SK-N-SH (cell line): ENCODE measurements at regions not wholly inside any gene's neighbourhood (a gene's known extent, or its start where the extent isn't known, plus 50 kb on each side); places are given as distances from the start of the nearest gene placed in this dataset.
"Not testable (repeated sequence)": the region's sequence is repeated elsewhere in the genome, so short reads cannot be mapped to it uniquely, and the experiment has no call there.

Experiments
- CTCF ChIA-PET: fragments of 300-600, 350-600 bp; formaldehyde crosslinking; extraction: SDS; loops from one replicate; lab custom pipeline; 2021; lab: Yijun Ruan, JAX
- POLR2A ChIA-PET: fragments of 350-600 bp; sonication (Branson Sonifier 250); formaldehyde crosslinking; extraction: SDS; loops from one replicate; lab custom pipeline; 2020; ENCODE audit warnings: antibody characterized with exemption, inconsistent platforms; lab: Yijun Ruan, JAX
- DNase-seq: peaks from one replicate; pipeline ENCODE4 v3.0.0; 2012
- H2AFZ ChIP-seq: fragments of 200-600 bp; sonication (generic); 2 replicates; pipeline ENCODE4 v1.8.1; 2016; ENCODE audit warnings: antibody characterized with exemption, mild to moderate bottlenecking, low read depth
- H3F3A ChIP-seq: fragments of 200-600 bp; sonication (generic); replicated peaks from 2 replicates; pipeline ENCODE3; 2016; ENCODE audit warnings: antibody characterized with exemption, mild to moderate bottlenecking; ENCODE audit not compliant: insufficient read depth
- H3K27ac ChIP-seq, 2 experiments: fragments of 200-500 bp in 1 of 2; fragments of 200-600 bp in 1 of 2; sonication (Bioruptor generic) in 1 of 2; sonication (generic), shearing (Covaris generic) in 1 of 2; 2 replicates each; pipeline versions ENCODE4 v1.5.1 to v1.6.1; 2014 to 2016; ENCODE audit warnings: low read depth in 2 of 2, inconsistent platforms in 1 of 2, low read length in 1 of 2, mild to moderate bottlenecking in 1 of 2, mixed read lengths in 1 of 2
- H3K27me3 ChIP-seq: fragments of 200-600 bp; sonication (generic), shearing (Covaris generic); 2 replicates; pipeline ENCODE4 v1.6.1; 2016; ENCODE audit warnings: mixed run types; ENCODE audit not compliant: insufficient read depth
- H3K36me3 ChIP-seq, 2 experiments: fragments of 200-500 bp in 1 of 2; fragments of 200-600 bp in 1 of 2; sonication (Bioruptor generic) in 1 of 2; sonication (generic) in 1 of 2; replicated peaks in 1 of 2; 2 replicates each; pipeline versions ENCODE3 to v1.5.1; 2014 to 2016; ENCODE audit warnings: low read length in 1 of 2, mild to moderate bottlenecking in 1 of 2; ENCODE audit not compliant: insufficient read depth in 2 of 2, control insufficient read depth in 1 of 2
- H3K4me1 ChIP-seq, 2 experiments: fragments of 200-500 bp in 1 of 2; fragments of 200-600 bp in 1 of 2; sonication (Bioruptor generic) in 1 of 2; sonication (generic), shearing (Covaris generic) in 1 of 2; 2 replicates each; pipeline versions ENCODE4 v1.5.1 to v1.6.1; 2014 to 2016; ENCODE audit warnings: low read depth in 1 of 2, low read length in 1 of 2, mixed run types in 1 of 2; ENCODE audit not compliant: insufficient read depth in 2 of 2, control insufficient read depth in 1 of 2
- H3K4me2 ChIP-seq: fragments of 200-600 bp; sonication (generic), shearing (Covaris generic); 2 replicates; pipeline ENCODE4 v1.6.1; 2017; ENCODE audit warnings: mixed run types
- H3K4me3 ChIP-seq, 2 experiments: fragments of 200-500 bp in 1 of 2; fragments of 200-600 bp in 1 of 2; sonication (Bioruptor generic) in 1 of 2; sonication (generic), shearing (Covaris generic) in 1 of 2; 2 replicates each; pipeline versions ENCODE4 v1.5.1 to v1.8.1; 2014 to 2016; ENCODE audit warnings: low read depth in 2 of 2, inconsistent platforms in 1 of 2, low read length in 1 of 2, mild to moderate bottlenecking in 1 of 2, mixed read lengths in 1 of 2, moderate library complexity in 1 of 2
- H3K79me2 ChIP-seq: fragments of 200-600 bp; sonication (generic); 2 replicates; pipeline ENCODE4 v1.8.1; 2017; ENCODE audit warnings: mild to moderate bottlenecking; ENCODE audit not compliant: insufficient read depth
- H3K9ac ChIP-seq: fragments of 200-600 bp; sonication (generic); 2 replicates; pipeline ENCODE4 v1.6.1; 2017; ENCODE audit warnings: mixed run types
- H3K9me2 ChIP-seq: fragments of 200-600 bp; sonication (generic); 2 replicates; pipeline ENCODE4 v1.6.1; 2017; ENCODE audit warnings: mixed run types
- H3K9me3 ChIP-seq: fragments of 200-600 bp; sonication (generic); 2 replicates; pipeline ENCODE4 v1.6.1; 2017; ENCODE audit warnings: mixed run types, mild to moderate bottlenecking, moderate library complexity
- H4K20me1 ChIP-seq: fragments of 200-600 bp; sonication (generic); 2 replicates; pipeline ENCODE4 v1.6.1; 2017; ENCODE audit warnings: mild to moderate bottlenecking, mixed run types; ENCODE audit not compliant: insufficient read depth
- CHD2 ChIP-seq: fragments of 150-350 bp; IDR thresholded peaks from 2 replicates; pipeline ENCODE4 v1.6.1; 2018; ENCODE audit warnings: low read length; ENCODE audit not compliant: partially characterized antibody
- EP300 ChIP-seq, 2 experiments: IDR thresholded peaks; 2 replicates each; pipeline versions ENCODE4 v1.4.0 to v1.6.1; 2012; ENCODE audit warnings: borderline replicate concordance in 1 of 2, low read depth in 1 of 2, low read length in 1 of 2
- FOXM1 ChIP-seq: IDR thresholded peaks from 2 replicates; pipeline ENCODE4 v1.4.0; 2012; ENCODE audit warnings: low read depth, mild to moderate bottlenecking
- GABPA ChIP-seq: IDR thresholded peaks from 2 replicates; pipeline ENCODE4 v1.4.0; 2012; ENCODE audit warnings: low read depth, mild to moderate bottlenecking
- JUND ChIP-seq: IDR thresholded peaks from 2 replicates; pipeline ENCODE4 v1.4.0; 2012
- POLR2AphosphoS5 ChIP-seq: IDR thresholded peaks from 2 replicates; pipeline ENCODE4 v1.6.1; 2012; ENCODE audit warnings: low read depth, low read length
- YY1 ChIP-seq: IDR thresholded peaks from 2 replicates; pipeline ENCODE4 v1.4.0; 2012; ENCODE audit warnings: low read depth, mild to moderate bottlenecking
- WGBS: methylation state at CpG from one replicate; pipeline ENCODE4 v1.1.6; 2017; ENCODE audit warnings: low lambda C conversion rate; 5-methylcytosine and 5-hydroxymethylcytosine counted together

- Histone ChIP-seq H3K4me1 (peaks cover 0 to 33% of the 10 kb centered on the region in 2 experiments; a peak in 2 of 4 replicates), H3K4me2 (no peak overlapping the region), H3K4me3 (no peak overlapping the region), H3K9me3 (no peaks in the 10 kb centered on the region), H3K9ac (no peak overlapping the region), H3K27ac (no peak overlapping the region; a peak in 1 of 4 replicates), H3K36me3 (no peaks in the 10 kb centered on the region), H4K20me1 (no peaks in the 10 kb centered on the region), H2AFZ (no peak overlapping the region), H3K27me3 (no peaks in the 10 kb centered on the region), H3K9me2 (no peaks in the 10 kb centered on the region), H3F3A (no peaks in the 10 kb centered on the region), H3K79me2 (no peaks in the 10 kb centered on the region)
- DNase-seq = no peak
- POLR2A ChIA-PET = no interaction called here
- WGBS = 85% methylated on average over 60 of the region's 64 CpGs
- CTCF ChIA-PET = no interaction called here
- TF ChIP-seq YY1 (no peak), GABPA (no peak)
Observed at GRCh38 chr22:23458663-23459541, 121.2 kb downstream of the IGLL1 start.

- ChIA-PET CTCF (no interaction called here), POLR2A (no interaction called here)
- H3K9ac ChIP-seq = no peak overlapping the region
- H3K9me2 ChIP-seq = no peaks in the 10 kb centered on the region
- 74% methylated on average over 19 of the region's 21 CpGs for WGBS
- TF ChIP-seq CHD2 = no peak
- no peak for TF ChIP-seq EP300 (IDR thresholded peaks at IDR 0.05; ENCODE audit: borderline replicate concordance in 1 of 2, low read depth in 1 of 2, low read length in 1 of 2)
- TF ChIP-seq JUND = no peak
- no peak for TF ChIP-seq POLR2AphosphoS5
- TF ChIP-seq FOXM1 = no peak
- TF ChIP-seq GABPA = no peak
- H3K36me3 ChIP-seq = no peaks in the 10 kb centered on the region
- H3K27me3 ChIP-seq = no peaks in the 10 kb centered on the region
- H3F3A ChIP-seq = no peaks in the 10 kb centered on the region
- no peak overlapping the region for H3K4me3 ChIP-seq
- H4K20me1 ChIP-seq = no peaks in the 10 kb centered on the region
- H3K79me2 ChIP-seq = no peaks in the 10 kb centered on the region
- H3K4me1 ChIP-seq = peaks cover 0 to 33% of the 10 kb centered on the region in 2 experiments; a peak in 1 of 4 replicates
- DNase-seq = no peak
- H2AFZ ChIP-seq = no peak overlapping the region
- H3K9me3 ChIP-seq = no peaks in the 10 kb centered on the region
- peak overlapping the region in 1 of 2 experiments; percentile 75; a peak in 2 of 4 replicates for H3K27ac ChIP-seq
- no peak overlapping the region for H3K4me2 ChIP-seq
Observed at GRCh38 chr22:23457380-23457985, 122.6 kb downstream of the IGLL1 start.

GRCh38 chr22:23456666-23457379, 123.3 kb downstream of the IGLL1 start:
- H3K9me2 ChIP-seq, H4K20me1 ChIP-seq, H3K36me3 ChIP-seq, CTCF ChIA-PET, H3F3A ChIP-seq, POLR2A ChIA-PET, H3K79me2 ChIP-seq, H3K9ac ChIP-seq, H3K4me3 ChIP-seq, H3K4me2 ChIP-seq, H3K27me3 ChIP-seq, H3K9me3 ChIP-seq, H2AFZ ChIP-seq: not testable (repeated sequence)
- Histone ChIP-seq H3K27ac (peak overlapping the region in 1 of 2 experiments; percentile 75; a peak in 2 of 4 replicates), H3K4me1 (peaks cover 0 to 37% of the 10 kb centered on the region in 2 experiments; a peak in 1 of 4 replicates)
- DNase-seq = peak; percentile 50
- TF ChIP-seq EP300 (IDR thresholded peaks at IDR 0.05; ENCODE audit: borderline replicate concordance in 1 of 2, low read depth in 1 of 2, low read length in 1 of 2) = peak in 1 of 2 experiments; percentile 13; a peak in 1 of 4 replicates
- WGBS = 74% methylated on average over 20 of the region's 27 CpGs

GRCh38 chr22:23454345-23454744, 125.7 kb downstream of the IGLL1 start:
- CTCF ChIA-PET, H2AFZ ChIP-seq, H3K79me2 ChIP-seq, H3K9me2 ChIP-seq, H3K9me3 ChIP-seq, DNase-seq, H3K4me2 ChIP-seq, H3K36me3 ChIP-seq, H3K27me3 ChIP-seq, H3K27ac ChIP-seq, H3K9ac ChIP-seq, POLR2A ChIA-PET, H3F3A ChIP-seq, H4K20me1 ChIP-seq, H3K4me3 ChIP-seq: not testable (repeated sequence)
- peaks cover 0 to 29% of the 10 kb centered on the region in 2 experiments; a peak in 1 of 4 replicates for H3K4me1 ChIP-seq
- 56% methylated on average over 9 of the region's 9 CpGs for WGBS
